Astrocyte (in vitro differentiated cells and primary cell): ENCODE measurements at regions not wholly inside any gene's neighbourhood (a gene's known extent, or its start where the extent isn't known, plus 50 kb on each side); places are given as distances from the start of the nearest gene placed in this dataset.

ENCODE experiments used
- CTCF ChIP-seq: IDR thresholded peaks from 2 replicates; pipeline ENCODE4 v1.5.1; 2011; ENCODE audit warnings: low read depth, mild to moderate bottlenecking, inconsistent platforms, low read length, moderate library complexity; ENCODE audit not compliant: insufficient read depth
- EZH2 ChIP-seq: IDR thresholded peaks from 2 replicates; pipeline ENCODE4 v1.6.1; 2012; ENCODE audit warnings: mild to moderate bottlenecking, low read length, inconsistent platforms; ENCODE audit not compliant: insufficient read depth

GRCh38 chr12:116436561-116437249 is 122.5 kb upstream of the MAP1LC3B2 start:
- TF ChIP-seq CTCF (no peak), EZH2 (no peak)
